Left colon (tissue), 2 donors: ENCODE measurements at regions not wholly inside any gene's neighbourhood (a gene's known extent, or its start where the extent isn't known, plus 50 kb on each side); places are given as distances from the start of the nearest gene placed in this dataset.
"Not testable (repeated sequence)": the region's sequence is repeated elsewhere in the genome, so short reads cannot be mapped to it uniquely, and the experiment has no call there.

ENCODE experiments used
- ATAC-seq: fragments of 200-7000 bp; cut with Tn5 transposase; one replicate; pipeline ENCODE4 v1.9.1; 2020; ENCODE audit warnings: mild to moderate bottlenecking, moderate library complexity
- DNase-seq, 2 donors: peaks; one replicate each; pipeline ENCODE4 v3.0.0-alpha.2; 2020
- intact Hi-C, 2 donors: fragments of 100-400 bp; cut with DNase I in 1 of 2; cut with micrococcal nuclease in 1 of 2; formaldehyde crosslinking; loops; one replicate each; pipeline versions ENCODE4 v1.11.2 to v1.14.0; 2022; cut with DNase I, micrococcal nuclease
- donor health status: DM: no; HTN: no; CAD: no.
- donor health status: DM: yes; HTN: yes; CAD: no.

GRCh38 chr15:59905176-59905575 lies 98.9 kb upstream of the FOXB1 start:
- intact Hi-C loops, result no loop called here
- DNase-seq (no peak), ATAC-seq (no peak)

- intact Hi-C loops, result no loop called here
- ATAC-seq (no peak), DNase-seq (no peak)
These were observed 99.5 kb upstream of the FOXB1 start for GRCh38 chr15:59904450-59905135.

- DNase-seq, result no peak
- no peak for ATAC-seq
- intact Hi-C loops, result no loop called here
These were observed 107.4 kb upstream of the FOXB1 start for GRCh38 chr15:59896663-59897074.

- no peak for ATAC-seq
- intact Hi-C loops, result no loop called here
- DNase-seq, result no peak
These were observed 109.3 kb upstream of the FOXB1 start for GRCh38 chr15:59894835-59895234.

GRCh38 chr15:59892985-59893384 lies 111.1 kb upstream of the FOXB1 start:
- DNase-seq, result no peak
- no peak for ATAC-seq
- intact Hi-C loops, result no loop called here

- ATAC-seq, DNase-seq, intact Hi-C loops: not testable (repeated sequence)
These were observed 116.2 kb upstream of the FOXB1 start for GRCh38 chr15:59887870-59888269.

GRCh38 chr15:59887211-59887610 lies 116.9 kb upstream of the FOXB1 start:
- intact Hi-C loops, result no loop called here
- ATAC-seq, result no peak
- no peak for DNase-seq

GRCh38 chr15:59886441-59886840 lies 117.7 kb upstream of the FOXB1 start:
- intact Hi-C loops, result no loop called here
- no peak for ATAC-seq
- DNase-seq, result no peak

- no peak for ATAC-seq
- no peak for DNase-seq
- intact Hi-C loops, result no loop called here
These were observed 118.3 kb upstream of the FOXB1 start for GRCh38 chr15:59885832-59886231.

GRCh38 chr15:59879506-59880265 lies 124.4 kb upstream of the FOXB1 start:
- intact Hi-C loops, result no loop called here
- ATAC-seq, result no peak
- DNase-seq, result no peak

GRCh38 chr15:59876140-59876539 lies 128.0 kb upstream of the FOXB1 start:
- DNase-seq (no peak), ATAC-seq (no peak)
- intact Hi-C loops, result no loop called here

GRCh38 chr15:59873644-59874272 lies 130.4 kb upstream of the FOXB1 start:
- intact Hi-C loops, result no loop called here
- DNase-seq (no peak), ATAC-seq (no peak)

GRCh38 chr15:59867086-59867855 lies 136.8 kb upstream of the FOXB1 start:
- DNase-seq (no peak), ATAC-seq (no peak)
- intact Hi-C loops, result no loop called here

- intact Hi-C loops, result no loop called here
These were observed 137.5 kb upstream of the FOXB1 start for GRCh38 chr15:59866642-59867041.

GRCh38 chr15:59862191-59863155 lies 141.6 kb upstream of the FOXB1 start:
- intact Hi-C loops, result no loop called here
- DNase-seq (no peak), ATAC-seq (no peak)

More at GRCh38 chr15:59866642-59867041, 137.5 kb upstream of the FOXB1 start:
- ATAC-seq (no peak), DNase-seq (no peak)

- intact Hi-C loops, result no loop called here
- no peak for ATAC-seq
These were observed 156.1 kb upstream of the FOXB1 start for GRCh38 chr15:59847968-59848367.

GRCh38 chr15:59845942-59846499 lies 156.9 kb upstream of the BNIP2 start:
- intact Hi-C loops, result no loop called here
- no peak for ATAC-seq
- no peak for DNase-seq

More at GRCh38 chr15:59847968-59848367, 156.1 kb upstream of the FOXB1 start:
- DNase-seq, result no peak

- DNase-seq (no peak), ATAC-seq (no peak)
- intact Hi-C loops, result no loop called here
These were observed 154.5 kb upstream of the BNIP2 start for GRCh38 chr15:59843609-59844008.
